HG03521 (cell line): ENCODE measurements at regions not wholly inside any gene's neighbourhood (a gene's known extent, or its start where the extent isn't known, plus 50 kb on each side); places are given as distances from the start of the nearest gene placed in this dataset.
"Not testable (repeated sequence)": the region's sequence is repeated elsewhere in the genome, so short reads cannot be mapped to it uniquely, and the experiment has no call there.

Experiments
- ATAC-seq: cut with Tn5 transposase; IDR thresholded peaks from one replicate; pipeline ENCODE4 v1.9.1; 2021; ENCODE audit warnings: mild to moderate bottlenecking, moderate library complexity; ENCODE audit not compliant: unreplicated experiment

DNA sequence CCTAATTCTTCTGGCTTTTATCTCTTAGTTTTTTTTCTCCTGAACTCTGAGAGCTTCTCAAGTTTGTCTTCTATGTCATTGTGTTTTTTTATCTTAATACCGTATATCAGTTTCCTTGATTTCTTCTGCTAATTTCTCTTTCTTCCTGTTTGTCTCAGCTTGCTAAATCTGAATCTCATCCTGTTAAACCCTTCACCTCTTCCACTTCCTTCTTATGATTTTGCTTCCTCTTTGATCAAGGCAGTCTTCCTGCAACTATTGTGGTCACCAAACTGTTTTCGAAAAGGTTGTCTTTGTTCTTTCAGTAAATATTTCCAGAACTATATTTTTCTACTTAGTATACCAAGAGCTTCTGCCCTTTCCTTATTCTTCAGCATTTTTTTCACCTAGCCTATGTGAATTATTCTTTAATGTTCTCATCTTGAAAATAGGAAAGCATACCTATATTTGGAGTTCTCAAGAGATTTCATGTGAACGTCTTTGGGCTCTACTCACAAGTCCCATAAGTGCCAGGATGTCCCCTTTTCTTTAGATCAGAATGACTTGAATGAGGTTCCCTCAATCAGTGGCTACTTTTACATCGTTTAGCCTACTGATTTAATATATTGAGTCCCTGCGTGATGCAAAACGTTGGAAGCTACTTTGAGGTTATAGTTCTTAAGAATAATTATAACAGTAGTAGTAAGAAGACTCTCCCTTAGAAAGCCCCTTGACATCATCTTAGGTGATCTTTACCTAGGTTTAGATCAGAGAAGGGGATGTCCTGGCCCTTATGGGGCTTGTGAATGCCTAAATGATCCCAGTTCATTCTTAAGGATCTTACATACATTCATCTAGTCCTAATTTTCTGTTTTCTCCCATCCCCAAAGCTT, 415.4 kb upstream of the AUTS2 start:
- ATAC-seq = no peak

DNA sequence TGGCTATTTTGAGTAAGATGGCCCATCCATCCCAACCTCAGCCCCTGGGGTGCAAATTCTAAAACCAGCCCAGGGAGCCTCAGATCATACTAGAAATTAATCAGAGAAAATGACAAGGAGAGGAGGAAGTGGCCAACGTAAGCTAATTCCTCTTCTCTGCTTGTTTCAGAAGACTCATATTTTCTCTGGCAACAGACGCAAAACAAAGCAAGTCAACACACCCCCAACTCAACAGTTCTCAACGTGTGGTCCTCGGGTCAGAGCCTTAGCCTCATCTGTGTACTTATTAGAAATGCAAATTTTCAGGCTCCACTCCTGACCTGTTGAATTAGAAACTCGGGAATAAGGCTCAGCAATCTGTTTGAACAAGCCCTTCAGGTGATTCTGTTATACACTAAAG, 413.9 kb upstream of the AUTS2 start:
- ATAC-seq = no peak

DNA sequence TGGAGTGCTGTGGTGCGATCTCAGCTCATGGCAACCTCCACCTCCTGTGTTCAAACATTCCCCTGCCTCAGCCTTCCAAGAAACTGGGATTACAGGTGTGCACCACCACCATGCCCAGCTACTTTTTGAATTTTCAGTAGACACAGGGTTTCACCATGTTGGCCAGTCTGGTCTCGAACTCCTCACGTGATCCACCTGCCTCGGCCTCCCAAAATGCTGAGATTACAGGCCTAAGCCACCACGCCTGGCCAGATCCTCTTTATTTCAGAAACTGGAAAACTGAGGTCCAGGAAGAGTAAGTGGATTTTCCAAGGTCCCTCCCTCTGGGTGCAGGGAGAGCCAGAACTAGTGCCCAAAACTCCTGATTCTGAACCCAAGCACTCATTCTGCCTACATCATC, 413.1 kb upstream of the AUTS2 start:
- ATAC-seq = no peak

DNA sequence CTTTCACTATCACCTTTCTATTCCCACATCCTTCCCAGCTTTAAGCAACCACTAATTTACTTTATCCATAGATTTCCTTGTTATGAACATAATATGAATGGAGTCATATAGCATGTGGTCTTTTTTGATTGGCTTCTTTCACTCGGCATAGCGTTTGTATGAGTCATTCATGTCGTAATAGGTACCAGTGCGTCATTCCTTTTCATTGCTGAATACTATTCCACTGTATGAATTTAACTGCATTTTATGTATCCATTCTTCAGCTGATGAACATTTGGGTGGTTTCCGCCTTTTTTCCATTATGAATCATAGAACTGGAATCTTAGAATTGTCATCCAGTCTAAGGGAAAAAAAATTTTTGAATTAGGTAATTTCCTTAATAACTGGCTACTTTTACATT, 411.3 kb upstream of the AUTS2 start:
- ATAC-seq = no peak

DNA sequence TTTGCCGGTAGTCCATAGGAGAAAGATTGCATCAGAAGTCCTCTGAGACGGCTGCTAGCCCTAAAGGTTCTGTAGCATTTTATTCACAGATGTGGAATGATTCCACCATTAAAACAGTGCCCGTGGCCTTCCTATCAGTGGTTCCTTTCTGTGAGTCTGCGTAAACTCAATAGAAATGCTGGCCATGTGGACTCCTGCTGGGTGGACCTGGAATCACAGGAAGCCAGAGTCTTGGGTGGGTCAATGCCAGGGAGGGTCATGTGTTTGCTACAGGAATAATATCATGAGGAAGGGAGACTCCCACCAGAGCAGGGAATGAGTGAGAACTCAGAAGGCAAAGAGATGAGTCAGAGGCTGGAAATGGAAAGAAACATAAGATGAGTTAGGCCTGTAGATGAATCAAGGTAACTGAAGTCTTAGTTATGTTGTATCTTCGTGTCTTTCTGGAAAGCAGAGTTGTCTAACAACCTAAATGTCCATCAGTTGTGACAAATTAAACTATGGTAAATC, 410.4 kb upstream of the AUTS2 start:
- no peak for ATAC-seq

DNA sequence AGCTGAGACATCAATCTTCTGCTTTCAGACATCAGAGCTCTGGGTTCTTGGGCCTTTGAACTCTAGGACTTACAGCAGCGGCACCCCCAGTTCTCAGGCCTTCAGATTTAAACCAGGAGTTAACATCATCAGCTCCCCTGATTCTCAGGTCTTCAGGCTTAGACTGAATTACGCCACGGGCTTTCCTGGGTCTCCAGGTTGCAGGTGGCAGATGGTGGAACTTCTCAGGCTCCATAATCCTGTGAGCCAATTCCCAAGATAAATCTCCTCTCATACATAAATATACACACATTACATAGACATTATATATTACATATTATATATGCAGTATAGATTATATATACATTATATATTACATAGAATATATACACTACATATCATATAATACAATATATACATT, 408.9 kb upstream of the AUTS2 start:
- no peak for ATAC-seq

DNA sequence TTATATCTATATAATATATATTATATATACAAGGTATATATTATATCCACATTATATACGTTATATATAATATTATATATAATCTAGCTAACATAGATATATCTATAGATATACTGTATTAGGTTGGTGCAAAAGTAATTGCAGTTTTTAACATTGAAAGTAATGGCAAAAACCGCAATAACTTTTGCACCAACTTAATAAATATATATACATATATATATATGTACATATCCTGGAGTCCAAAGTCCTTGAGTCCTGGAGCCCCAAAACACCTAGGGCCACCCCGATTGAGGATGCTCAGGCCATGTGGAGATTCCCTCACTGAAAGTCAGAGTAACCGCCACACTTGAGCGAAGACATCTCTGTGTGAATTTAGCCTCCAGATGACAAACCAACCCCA, 408.2 kb upstream of the AUTS2 start:
- ATAC-seq = no peak

DNA sequence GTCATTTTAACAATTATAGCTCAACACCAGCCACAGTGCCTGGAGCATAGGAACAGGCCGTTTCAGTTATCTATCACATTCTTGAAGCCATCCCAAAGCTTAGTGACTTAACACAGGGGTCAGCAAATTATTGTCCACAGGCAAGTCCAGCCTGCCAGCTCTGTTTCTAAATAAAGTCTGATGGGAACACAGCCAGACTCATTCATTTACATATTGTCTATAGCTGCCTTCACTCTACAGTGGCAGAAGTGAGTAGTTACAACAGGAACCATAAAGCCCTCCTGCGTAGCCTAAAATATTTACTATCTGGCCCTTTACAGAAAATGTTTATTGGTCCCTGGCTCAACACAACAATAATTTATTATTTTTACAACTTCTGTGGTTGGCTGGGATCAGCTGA, 407.5 kb upstream of the AUTS2 start:
- no peak for ATAC-seq

DNA sequence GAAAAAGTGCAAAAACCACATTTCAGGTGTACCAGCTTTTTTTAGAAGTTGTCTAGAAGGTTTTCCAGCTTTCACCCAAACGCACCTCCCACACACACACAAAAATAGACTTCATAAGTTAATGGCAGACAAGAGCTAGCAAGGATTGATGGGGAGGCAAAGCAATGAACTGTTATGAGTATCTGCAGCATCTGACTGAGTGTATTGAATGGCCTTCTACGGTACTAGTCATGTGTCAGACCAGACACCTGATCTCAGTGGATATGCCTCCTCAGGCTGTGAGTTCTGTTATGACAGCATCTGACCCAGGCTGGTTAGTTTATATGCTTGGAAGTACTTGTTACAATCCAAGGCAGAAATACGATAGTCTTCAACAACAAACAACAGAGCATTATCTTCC, 406.1 kb upstream of the AUTS2 start:
- peak; percentile 78 for ATAC-seq

DNA sequence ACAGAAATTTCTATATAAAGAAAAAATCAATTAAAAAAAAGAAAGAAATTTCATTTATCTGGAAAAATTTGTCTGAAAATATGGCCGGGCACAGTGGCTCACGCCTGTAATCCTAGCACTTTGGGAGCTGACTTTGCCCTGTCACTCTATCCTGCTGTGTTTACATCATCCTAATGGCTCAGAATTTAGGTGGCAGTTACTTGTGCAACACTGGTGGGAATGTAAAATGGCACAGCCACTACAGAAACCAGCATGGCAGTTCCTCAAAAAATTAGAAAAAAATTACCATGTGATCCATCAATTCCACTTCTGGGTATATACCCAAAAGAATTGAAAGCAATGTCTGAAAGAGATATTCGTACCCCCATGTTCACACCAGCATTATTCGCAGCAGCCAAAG, 405.2 kb upstream of the AUTS2 start:
- ATAC-seq = no peak

DNA sequence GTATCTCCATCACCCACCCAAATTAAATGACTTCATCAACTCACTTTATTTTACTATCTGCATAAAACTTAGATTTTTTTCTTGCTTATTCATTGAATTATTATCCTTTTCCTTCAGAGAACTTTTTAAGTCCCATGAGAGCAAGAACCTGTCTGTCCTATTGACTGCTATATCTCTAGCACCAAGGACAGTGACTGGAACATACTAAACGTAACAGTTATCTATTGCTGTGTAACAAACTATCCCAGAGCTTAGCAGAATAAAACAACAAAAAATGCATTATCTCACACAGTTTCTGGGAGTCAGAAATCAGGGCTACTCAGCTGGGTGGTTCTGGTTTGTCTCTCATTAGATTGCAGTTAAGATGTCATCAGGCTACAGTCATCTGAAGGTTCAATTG, 401.7 kb upstream of the AUTS2 start:
- no peak for ATAC-seq

DNA sequence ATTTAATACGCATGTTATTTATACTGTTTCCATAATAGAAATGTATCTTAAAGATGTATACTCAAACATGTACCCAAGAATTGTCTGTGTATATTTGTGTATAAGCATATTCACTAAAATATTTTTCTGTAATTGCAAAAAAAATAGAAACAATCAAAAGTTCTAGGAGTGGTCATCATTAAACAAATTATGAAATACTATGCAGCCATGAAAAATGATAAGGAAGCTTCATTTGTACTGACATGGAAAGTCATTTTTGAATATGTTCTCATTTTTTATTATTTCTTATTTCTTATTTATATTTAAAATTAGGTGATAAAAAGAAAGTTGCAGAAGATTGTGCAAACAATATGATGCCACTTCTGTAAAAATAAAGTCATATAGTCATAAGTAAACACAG, 400.0 kb upstream of the AUTS2 start:
- ATAC-seq = no peak

DNA sequence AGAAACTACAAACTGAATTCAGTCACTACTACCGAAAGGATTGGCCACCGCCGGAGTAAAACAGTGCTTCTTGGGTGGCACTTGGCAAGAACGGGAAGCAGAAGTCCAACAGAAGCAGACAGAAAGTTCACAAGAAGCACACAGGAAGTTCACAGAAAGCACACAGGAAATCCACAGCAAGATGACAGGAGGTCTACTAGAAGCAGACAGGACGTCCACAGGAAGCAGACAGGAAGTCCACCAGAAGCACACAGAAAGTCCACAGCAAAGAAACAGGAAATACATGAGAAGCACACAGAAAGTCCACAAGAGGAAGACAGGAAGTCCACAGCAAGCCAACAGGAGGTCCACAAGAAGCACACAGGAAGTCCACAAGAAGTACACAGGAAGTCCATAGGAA, 399.2 kb upstream of the AUTS2 start:
- ATAC-seq = no peak

DNA sequence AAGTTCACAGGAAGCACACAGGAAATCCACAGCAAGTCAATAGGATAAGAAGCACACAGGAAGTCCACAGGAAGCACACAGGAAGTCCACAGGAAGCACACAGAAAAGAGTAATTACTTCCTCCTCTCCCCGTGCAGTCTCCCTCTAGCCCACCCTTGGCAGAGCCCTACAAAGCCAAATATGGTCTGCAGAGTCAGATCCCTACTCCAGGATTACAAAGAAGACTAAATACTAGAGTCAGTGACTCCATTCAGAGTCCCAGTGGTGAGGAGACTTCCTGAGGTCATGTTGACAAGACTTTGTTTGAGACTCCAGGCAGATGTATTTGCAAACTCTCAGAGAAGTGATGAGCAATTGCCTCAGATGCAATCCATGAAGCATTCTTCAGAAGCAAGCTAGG, 398.6 kb upstream of the AUTS2 start:
- ATAC-seq = no peak

DNA sequence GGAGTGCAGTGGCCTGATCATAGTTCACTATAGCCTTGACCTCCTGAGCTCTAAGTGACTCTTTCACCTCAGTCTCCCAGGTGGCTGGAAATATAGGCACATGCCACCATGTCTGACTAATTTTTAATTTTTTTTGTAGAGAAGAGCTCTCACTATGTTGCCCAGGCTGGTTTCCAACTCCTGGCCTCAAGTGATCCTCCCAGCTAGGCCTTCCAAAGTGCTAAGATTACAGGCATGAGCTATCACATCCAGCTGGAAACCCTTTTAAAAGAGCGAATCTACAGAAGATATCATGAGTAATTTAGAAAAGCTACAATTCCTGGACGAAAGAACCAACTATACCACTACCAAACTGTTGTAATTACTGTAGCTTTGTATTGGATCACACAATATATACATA, 394.4 kb upstream of the AUTS2 start:
- no peak for ATAC-seq

DNA sequence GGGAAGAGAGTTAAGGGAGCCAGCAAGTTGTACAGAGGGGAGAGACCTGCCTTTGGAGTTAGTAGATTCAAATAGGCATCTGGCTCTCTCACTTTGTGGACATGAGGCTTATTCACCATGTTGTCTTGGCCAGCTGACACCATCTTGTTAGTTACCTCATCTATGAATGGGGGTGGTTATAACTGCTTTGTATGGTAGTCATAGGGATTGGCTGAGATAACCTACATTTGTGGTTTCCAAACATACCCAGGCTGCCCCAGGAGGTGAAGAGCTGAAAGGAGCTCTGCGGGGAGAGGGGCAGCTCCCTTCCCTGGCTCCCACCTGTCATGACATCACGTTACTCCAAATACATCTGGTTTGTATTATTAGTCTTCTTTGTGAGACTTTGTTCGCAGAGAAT, 393.3 kb upstream of the AUTS2 start:
- ATAC-seq = no peak

DNA sequence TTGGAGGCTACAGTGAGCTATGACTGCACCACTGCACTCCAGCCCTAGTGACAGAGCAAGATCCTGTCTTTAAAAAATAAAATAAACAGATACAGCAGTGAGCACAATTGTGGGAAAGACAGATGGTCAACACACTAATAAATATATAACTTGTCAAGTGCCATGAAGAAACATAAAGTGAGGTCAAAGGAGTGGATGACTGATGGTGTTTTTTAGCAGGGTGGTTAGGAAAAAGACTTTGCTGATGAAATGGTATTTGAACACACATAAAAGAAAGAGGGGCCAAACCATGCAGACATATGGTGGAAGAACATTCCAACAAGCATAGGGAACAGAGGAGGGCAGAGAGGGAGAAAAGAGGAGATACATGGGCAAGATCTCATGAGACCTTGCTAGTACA, 392.7 kb upstream of the AUTS2 start:
- no peak for ATAC-seq

DNA sequence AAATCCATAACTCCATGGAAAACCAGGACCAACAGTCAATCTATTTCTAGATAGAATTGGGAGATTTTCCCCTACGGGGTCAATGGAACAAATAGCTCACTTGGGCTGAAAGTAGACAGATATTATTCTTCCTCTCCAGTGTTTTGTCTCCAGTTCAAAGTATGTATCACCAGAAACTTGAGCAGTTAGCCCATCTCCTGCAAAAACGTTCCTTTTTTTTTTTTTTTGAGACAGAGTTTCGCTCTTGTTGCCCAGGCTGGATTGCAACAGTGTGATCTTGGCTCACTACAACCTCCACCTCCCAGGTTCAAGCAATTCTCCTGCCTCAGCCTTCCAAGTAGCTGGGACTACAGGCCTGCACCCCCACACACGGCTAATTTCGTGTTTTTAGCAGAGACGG, 390.0 kb upstream of the AUTS2 start:
- ATAC-seq = no peak

DNA sequence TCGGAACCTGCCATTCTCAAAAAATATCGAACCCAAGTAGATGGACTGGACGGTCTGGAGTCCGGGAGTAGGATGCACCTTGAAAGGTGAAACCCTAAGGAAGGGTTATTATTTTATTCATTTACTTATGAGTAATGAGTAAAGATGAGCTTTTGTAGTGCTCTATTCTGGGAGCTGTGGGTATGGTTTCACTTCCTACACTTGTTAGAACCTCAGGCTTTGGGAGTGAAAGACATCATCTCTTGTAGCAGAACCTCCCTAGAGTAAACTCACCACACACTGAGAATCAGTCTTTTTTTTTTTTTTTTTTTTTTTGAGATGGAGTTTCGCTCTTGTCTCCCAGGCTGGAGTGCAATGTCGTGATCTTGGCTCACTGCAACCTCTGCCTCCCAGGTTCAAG, 389.4 kb upstream of the AUTS2 start:
- peak; percentile 92 for ATAC-seq

DNA sequence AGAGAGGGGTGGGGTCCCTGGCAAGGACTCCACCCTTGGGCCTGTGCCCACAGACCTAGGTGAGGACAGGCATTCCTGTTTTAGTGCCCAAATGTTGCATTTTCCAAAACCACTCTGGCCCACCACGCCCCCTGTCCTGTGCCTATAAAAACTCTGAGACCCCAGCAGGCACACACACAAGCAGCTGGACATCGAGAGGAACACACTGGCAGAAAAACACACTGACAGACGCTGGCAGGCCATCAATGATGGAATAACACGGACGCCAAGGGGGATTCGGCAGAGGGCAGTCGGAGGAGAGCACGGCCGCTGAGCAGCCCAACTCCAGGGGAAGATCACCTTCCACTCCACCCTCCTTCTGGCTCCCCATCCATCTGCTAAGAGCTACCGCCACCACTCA, 386.9 kb upstream of the AUTS2 start:
- ATAC-seq = no peak

DNA sequence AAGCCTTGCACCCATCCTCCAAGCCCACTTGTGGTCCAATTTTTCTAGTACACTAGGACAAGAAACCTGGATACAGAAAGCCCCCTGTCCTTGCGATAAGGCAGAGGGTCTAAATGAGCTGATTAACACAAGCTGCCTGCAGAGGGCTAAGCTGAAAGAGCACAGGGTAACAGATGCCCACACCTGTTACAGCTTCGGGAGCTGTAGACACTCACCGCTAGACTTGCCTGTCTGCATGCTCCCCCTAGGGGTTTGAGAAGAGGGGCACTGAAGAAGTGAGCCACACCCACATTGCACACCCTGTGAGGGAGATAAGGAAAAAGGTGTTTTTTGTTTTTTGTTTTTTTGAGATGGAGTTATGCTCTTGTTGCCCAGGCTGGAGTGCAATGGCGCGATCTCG, 386.5 kb upstream of the AUTS2 start:
- ATAC-seq = no peak

DNA sequence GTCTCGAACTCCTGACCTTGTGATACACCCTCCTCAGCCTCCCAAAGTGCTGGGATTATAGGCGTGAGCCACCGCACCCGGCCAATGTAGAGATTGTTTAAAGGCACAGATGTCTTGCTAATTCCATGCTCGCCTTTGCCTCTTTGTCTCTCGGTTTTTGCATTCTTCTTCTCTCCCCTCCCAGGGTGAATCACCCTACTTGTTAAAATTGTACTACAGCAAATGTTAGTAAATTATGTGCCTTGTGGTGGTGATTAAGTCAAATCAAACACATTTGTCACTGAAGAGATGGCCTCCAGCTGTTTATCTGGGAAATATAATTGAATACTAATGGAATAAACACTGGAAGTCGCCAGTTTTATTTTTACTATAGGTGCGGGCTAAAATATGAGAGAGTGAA, 384.4 kb upstream of the AUTS2 start:
- no peak for ATAC-seq

DNA sequence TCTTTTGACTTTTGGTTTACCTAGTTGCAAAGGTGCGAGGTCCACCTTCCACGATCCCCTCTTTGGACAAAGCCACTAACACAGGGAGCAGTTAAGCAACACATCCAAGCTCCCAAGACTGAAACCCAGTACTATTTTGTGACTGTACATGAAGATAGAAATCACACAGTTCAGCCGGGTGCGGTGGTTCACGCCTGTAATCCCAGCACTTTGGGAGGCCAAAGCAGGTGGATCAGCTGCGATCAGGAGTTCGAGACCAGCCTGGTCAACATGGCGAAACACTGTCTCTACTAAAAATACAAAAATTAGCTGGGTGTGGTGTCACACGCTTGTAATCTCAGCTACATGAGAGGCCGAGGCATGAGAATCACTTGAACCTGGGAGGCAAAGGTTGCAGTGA, 382.8 kb upstream of the AUTS2 start:
- ATAC-seq = not testable (repeated sequence)
